Fibroblast of lung (primary cell): ENCODE measurements at regions not wholly inside any gene's neighbourhood (a gene's known extent, or its start where the extent isn't known, plus 50 kb on each side); places are given as distances from the start of the nearest gene placed in this dataset.

ENCODE experiments used
- DNase-seq, 2 donors: peaks; one replicate each; pipeline versions ENCODE4 v3.0.0 to v3.0.0-alpha.2; 2010; ENCODE audit warnings: low read depth in 2 of 2
- H2AFZ ChIP-seq: 2 replicates; pipeline ENCODE4 v1.5.1; 2012; ENCODE audit warnings: low read length, control low read depth, inconsistent platforms
- H3K27ac ChIP-seq: 2 replicates; pipeline ENCODE4 v1.5.1; 2011; ENCODE audit warnings: low read length, control low read depth; ENCODE audit not compliant: insufficient read depth
- H3K27me3 ChIP-seq: 2 replicates; pipeline ENCODE4 v1.5.1; 2011; ENCODE audit warnings: mild to moderate bottlenecking, low read length; ENCODE audit not compliant: control insufficient read depth, insufficient read depth
- H3K36me3 ChIP-seq: 2 replicates; pipeline ENCODE4 v1.5.1; 2011; ENCODE audit warnings: low read length; ENCODE audit not compliant: control insufficient read depth, insufficient read depth
- H3K4me1 ChIP-seq: 2 replicates; pipeline ENCODE4 v1.5.1; 2011; ENCODE audit warnings: low read length; ENCODE audit not compliant: control insufficient read depth, insufficient read depth; ENCODE audit errors: extremely low read depth
- H3K4me2 ChIP-seq: 2 replicates; pipeline ENCODE4 v1.5.1; 2011; ENCODE audit warnings: low read length, control low read depth; ENCODE audit not compliant: insufficient read depth; ENCODE audit errors: extremely low read depth
- H3K4me3 ChIP-seq, 4 experiments: fragments of 200-600 bp in 1 of 4; sonication (generic) in 1 of 4; replicated peaks in 1 of 4; 2 replicates each; pipeline ENCODE4 v1.5.1; 2011 to 2016; ENCODE audit warnings: low read length in 4 of 4, low read depth in 3 of 4, mild to moderate bottlenecking in 3 of 4, control low read depth in 2 of 4, inconsistent platforms in 1 of 4, mixed read lengths in 1 of 4; ENCODE audit not compliant: insufficient read depth in 1 of 4; ENCODE audit errors: control extremely low read depth in 1 of 4
- H3K79me2 ChIP-seq: 2 replicates; pipeline ENCODE4 v1.5.1; 2012; ENCODE audit warnings: mild to moderate bottlenecking, low read length, inconsistent platforms; ENCODE audit not compliant: control insufficient read depth, insufficient read depth
- H3K9ac ChIP-seq: 2 replicates; pipeline ENCODE4 v1.5.1; 2011; ENCODE audit warnings: mild to moderate bottlenecking, low read length, control low read depth; ENCODE audit not compliant: insufficient read depth
- H3K9me3 ChIP-seq: 2 replicates; pipeline ENCODE4 v1.5.1; 2012; ENCODE audit warnings: low read depth, low read length; ENCODE audit not compliant: control insufficient read depth, insufficient read depth
- H4K20me1 ChIP-seq: 2 replicates; pipeline ENCODE4 v1.5.1; 2011; ENCODE audit warnings: low read length; ENCODE audit not compliant: control insufficient read depth, insufficient read depth; ENCODE audit errors: extremely low read depth
- CTCF ChIP-seq, 2 donors: IDR thresholded peaks in 1 of 2; conservative IDR thresholded peaks in 1 of 2; 1 replicate in 1 of 2; 2 replicates in 1 of 2; pipeline ENCODE4 v1.5.1; 2011 to 2012; ENCODE audit warnings: low read length in 2 of 2, control low read depth in 1 of 2, inconsistent platforms in 1 of 2, low read depth in 1 of 2, mild to moderate bottlenecking in 1 of 2
- EZH2 ChIP-seq: IDR thresholded peaks from 2 replicates; pipeline ENCODE4 v1.5.1; 2012; ENCODE audit warnings: low read length, control low read depth, mild to moderate bottlenecking; ENCODE audit errors: missing control alignments

- no peaks in the 10 kb centered on the region for H3K36me3 ChIP-seq
- no peaks in the 10 kb centered on the region for H4K20me1 ChIP-seq
- H2AFZ ChIP-seq = no peak overlapping the region
- no peak for TF ChIP-seq EZH2
- no peak for TF ChIP-seq CTCF (conservative IDR thresholded peaks at IDR 0.05 in 1 of 2, IDR thresholded peaks at IDR 0.05 in 1 of 2; ENCODE audit: low read depth in 1 of 2, low read length in 2 of 2)
- H3K4me3 ChIP-seq = no peak overlapping the region
- H3K27ac ChIP-seq = no peak overlapping the region
- no peaks in the 10 kb centered on the region for H3K79me2 ChIP-seq
- no peak for DNase-seq
- H3K27me3 ChIP-seq = no peaks in the 10 kb centered on the region
- H3K4me1 ChIP-seq = no peaks in the 10 kb centered on the region
- no peaks in the 10 kb centered on the region for H3K9me3 ChIP-seq
- H3K4me2 ChIP-seq = no peak overlapping the region
- H3K9ac ChIP-seq = no peak overlapping the region
These were observed 836.3 kb downstream of the SQOR start for GRCh38 chr15:46471096-46471495.

GRCh38 chr15:46489276-46489675 is 854.4 kb downstream of the SQOR start:
- no peak for DNase-seq

GRCh38 chr15:46496491-46497115 is 861.8 kb downstream of the SQOR start:
- DNase-seq = no peak
- no peaks in the 10 kb centered on the region for H4K20me1 ChIP-seq
- H3K4me2 ChIP-seq = no peak overlapping the region

More at GRCh38 chr15:46489276-46489675, 854.4 kb downstream of the SQOR start:
- Histone ChIP-seq H3K27me3 (no peaks in the 10 kb centered on the region), H4K20me1 (no peaks in the 10 kb centered on the region), H3K9ac (no peak overlapping the region), H3K4me2 (no peak overlapping the region), H3K27ac (no peak overlapping the region), H3K4me3 (no peak overlapping the region), H3K79me2 (no peaks in the 10 kb centered on the region), H3K36me3 (no peaks in the 10 kb centered on the region), H2AFZ (no peak overlapping the region), H3K4me1 (no peaks in the 10 kb centered on the region), H3K9me3 (no peaks in the 10 kb centered on the region)
- TF ChIP-seq EZH2 (no peak), CTCF (conservative IDR thresholded peaks at IDR 0.05 in 1 of 2, IDR thresholded peaks at IDR 0.05 in 1 of 2; ENCODE audit: low read depth in 1 of 2, low read length in 2 of 2) (no peak)

More at GRCh38 chr15:46496491-46497115, 861.8 kb downstream of the SQOR start:
- no peaks in the 10 kb centered on the region for H3K36me3 ChIP-seq
- H3K79me2 ChIP-seq = no peaks in the 10 kb centered on the region
- no peaks in the 10 kb centered on the region for H3K9me3 ChIP-seq
- H3K27me3 ChIP-seq = no peaks in the 10 kb centered on the region
- no peak overlapping the region for H3K9ac ChIP-seq
- H2AFZ ChIP-seq = no peak overlapping the region
- H3K27ac ChIP-seq = no peak overlapping the region
- TF ChIP-seq EZH2 (no peak), CTCF (conservative IDR thresholded peaks at IDR 0.05 in 1 of 2, IDR thresholded peaks at IDR 0.05 in 1 of 2; ENCODE audit: low read depth in 1 of 2, low read length in 2 of 2) (no peak)
- no peak overlapping the region for H3K4me3 ChIP-seq
- H3K4me1 ChIP-seq = no peaks in the 10 kb centered on the region
